GM18520 (cell line): ENCODE measurements at regions not wholly inside any gene's neighbourhood (a gene's known extent, or its start where the extent isn't known, plus 50 kb on each side); places are given as distances from the start of the nearest gene placed in this dataset.

Experiments used
- ATAC-seq: cut with Tn5 transposase; IDR thresholded peaks from one replicate; pipeline ENCODE4 v1.9.1; 2021; ENCODE audit not compliant: unreplicated experiment

- no peak for ATAC-seq
Observed at GRCh38 chr4:45102716-45103115, 376.4 kb upstream of the GNPDA2 start.

- no peak for ATAC-seq
Observed at GRCh38 chr4:45100956-45101818, 374.8 kb upstream of the GNPDA2 start.

- no peak for ATAC-seq
Observed at GRCh38 chr4:45099471-45099870, 373.1 kb upstream of the GNPDA2 start.

GRCh38 chr4:45094684-45095083 is 368.3 kb upstream of the GNPDA2 start:
- no peak for ATAC-seq

- no peak for ATAC-seq
Observed at GRCh38 chr4:45082101-45082500, 355.7 kb upstream of the GNPDA2 start.

GRCh38 chr4:45079616-45080015 is 353.3 kb upstream of the GNPDA2 start:
- no peak for ATAC-seq

- ATAC-seq: no peak
Observed at GRCh38 chr4:45078201-45078600, 351.8 kb upstream of the GNPDA2 start.

GRCh38 chr4:45072981-45073380 is 346.6 kb upstream of the GNPDA2 start:
- no peak for ATAC-seq

GRCh38 chr4:45064741-45065140 is 338.4 kb upstream of the GNPDA2 start:
- no peak for ATAC-seq

- no peak for ATAC-seq
Observed at GRCh38 chr4:45063696-45064095, 337.3 kb upstream of the GNPDA2 start.

- no peak for ATAC-seq
Observed at GRCh38 chr4:45062935-45063545, 336.7 kb upstream of the GNPDA2 start.

GRCh38 chr4:45043911-45044310 is 317.6 kb upstream of the GNPDA2 start:
- no peak for ATAC-seq

- ATAC-seq: no peak
Observed at GRCh38 chr4:45036677-45037076, 310.3 kb upstream of the GNPDA2 start.

GRCh38 chr4:45033676-45034419 is 307.5 kb upstream of the GNPDA2 start:
- ATAC-seq: no peak

- ATAC-seq: no peak
Observed at GRCh38 chr4:45030059-45030458, 303.7 kb upstream of the GNPDA2 start.

GRCh38 chr4:45007508-45007907 is 281.2 kb upstream of the GNPDA2 start:
- ATAC-seq: no peak

GRCh38 chr4:45006078-45006477 is 279.7 kb upstream of the GNPDA2 start:
- ATAC-seq: no peak

GRCh38 chr4:45004847-45005565 is 278.6 kb upstream of the GNPDA2 start:
- ATAC-seq: peak; percentile 60

- no peak for ATAC-seq
Observed at GRCh38 chr4:45004326-45004725, 278.0 kb upstream of the GNPDA2 start.

- ATAC-seq: no peak
Observed at GRCh38 chr4:44996276-44996845, 270.0 kb upstream of the GNPDA2 start.

GRCh38 chr4:44988011-44988410 is 261.7 kb upstream of the GNPDA2 start:
- no peak for ATAC-seq
